ENCODE measurements at regions not wholly inside any gene's neighbourhood (a gene's known extent, or its start where the extent isn't known, plus 50 kb on each side); places are given as distances from the start of the nearest gene placed in this dataset.

DNA sequence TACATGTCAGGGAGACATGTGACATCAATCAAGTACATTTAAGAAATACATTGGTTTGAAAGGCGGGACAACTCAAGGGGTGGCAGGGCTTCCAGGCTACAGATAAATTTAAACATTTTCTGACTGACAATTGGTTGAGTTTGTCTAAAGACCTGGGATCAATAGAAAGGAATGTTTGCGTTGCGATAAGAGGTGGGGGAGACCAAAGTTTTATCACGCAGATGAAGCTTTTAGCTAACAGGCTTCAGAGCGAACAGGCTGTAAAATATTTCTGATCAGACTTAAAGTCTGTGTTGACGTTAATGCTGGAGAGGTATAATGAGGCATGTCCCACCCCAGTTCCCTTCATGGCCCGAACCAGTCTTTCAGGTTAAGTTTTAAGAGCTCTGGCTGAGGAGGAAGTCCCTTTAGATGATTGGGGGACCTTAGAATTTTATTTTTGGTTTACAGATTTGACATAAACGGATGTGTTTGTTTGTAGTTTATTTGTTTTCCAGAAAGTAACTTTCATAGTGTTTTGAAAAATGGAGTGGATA is 346.7 kb upstream of the RASGEF1B start:
- H3K36me3 ChIP-seq (ENCODE audit: control insufficient read depth, insufficient read depth, low read length): no peaks in the 10 kb centered on the region
- H3K4me3 Mint-ChIP-seq: no peak overlapping the region
- 85% methylated on average over 8 of the region's 8 CpGs for WGBS (ENCODE audit: insufficient coverage)
- no peaks in the 10 kb centered on the region for H3K9me3 ChIP-seq (ENCODE audit: control insufficient read depth, insufficient read depth, low read length)
- no peaks in the 10 kb centered on the region for H3K27me3 ChIP-seq (ENCODE audit: control insufficient read depth, insufficient read depth, low read length)
- peaks cover 24 to 36% of the 10 kb centered on the region in 2 donors for H3K27me3 Mint-ChIP-seq (ENCODE audit: low read depth in 2 of 2)
- intact Hi-C loops (cut with micrococcal nuclease): no loop called here
- H3K36me3 Mint-ChIP-seq: no peaks in the 10 kb centered on the region
- no peaks in the 10 kb centered on the region for H3K4me1 ChIP-seq (ENCODE audit: control insufficient read depth, insufficient read depth, low read length)
- DNase-seq (no peak), ATAC-seq (no peak)
- no peaks in the 10 kb centered on the region for H3K4me1 Mint-ChIP-seq
- H3K27ac ChIP-seq (ENCODE audit: low read length): no peak overlapping the region
- H3K4me3 ChIP-seq (ENCODE audit: low read length): no peak overlapping the region
- TF ChIP-seq, protein P1, sequence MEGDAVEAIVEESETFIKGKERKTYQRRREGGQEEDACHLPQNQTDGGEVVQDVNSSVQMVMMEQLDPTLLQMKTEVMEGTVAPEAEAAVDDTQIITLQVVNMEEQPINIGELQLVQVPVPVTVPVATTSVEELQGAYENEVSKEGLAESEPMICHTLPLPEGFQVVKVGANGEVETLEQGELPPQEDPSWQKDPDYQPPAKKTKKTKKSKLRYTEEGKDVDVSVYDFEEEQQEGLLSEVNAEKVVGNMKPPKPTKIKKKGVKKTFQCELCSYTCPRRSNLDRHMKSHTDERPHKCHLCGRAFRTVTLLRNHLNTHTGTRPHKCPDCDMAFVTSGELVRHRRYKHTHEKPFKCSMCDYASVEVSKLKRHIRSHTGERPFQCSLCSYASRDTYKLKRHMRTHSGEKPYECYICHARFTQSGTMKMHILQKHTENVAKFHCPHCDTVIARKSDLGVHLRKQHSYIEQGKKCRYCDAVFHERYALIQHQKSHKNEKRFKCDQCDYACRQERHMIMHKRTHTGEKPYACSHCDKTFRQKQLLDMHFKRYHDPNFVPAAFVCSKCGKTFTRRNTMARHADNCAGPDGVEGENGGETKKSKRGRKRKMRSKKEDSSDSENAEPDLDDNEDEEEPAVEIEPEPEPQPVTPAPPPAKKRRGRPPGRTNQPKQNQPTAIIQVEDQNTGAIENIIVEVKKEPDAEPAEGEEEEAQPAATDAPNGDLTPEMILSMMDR (IDR thresholded peaks at IDR 0.05): no peak
- H3K9me3 Mint-ChIP-seq: no peaks in the 10 kb centered on the region
- no peak overlapping the region for H3K27ac Mint-ChIP-seq

DNA sequence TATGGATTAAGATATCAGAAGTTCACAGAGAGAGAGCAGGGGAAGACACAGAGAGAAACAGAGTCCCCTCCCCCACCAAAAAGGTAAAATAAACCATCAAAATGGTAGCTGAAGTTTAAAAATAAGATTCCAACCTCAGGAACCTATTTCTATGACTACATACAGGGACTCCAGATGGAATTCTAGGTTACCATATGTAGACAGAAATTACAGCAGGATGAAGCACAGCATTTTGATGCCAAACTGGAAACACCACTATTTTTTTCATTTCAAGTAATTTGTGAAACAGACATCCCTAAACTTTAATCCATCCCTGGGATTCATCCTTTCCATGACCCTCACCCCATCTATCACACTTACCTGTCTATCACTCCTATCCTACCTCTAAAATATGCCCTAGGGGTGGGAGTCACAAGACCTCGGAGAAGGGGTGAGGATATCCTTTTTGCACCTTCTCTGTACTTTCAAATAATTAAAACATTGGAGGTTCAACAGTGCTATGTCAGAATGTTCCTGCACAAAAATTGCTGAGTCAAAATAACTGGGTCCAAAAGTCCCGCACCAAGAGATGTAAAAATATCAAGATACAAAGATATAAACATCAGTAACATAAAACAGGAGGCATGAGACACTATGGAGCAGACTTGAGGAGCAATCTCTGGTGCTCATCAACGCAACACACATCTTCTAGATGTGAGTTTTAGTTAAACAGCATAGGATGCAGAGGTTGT is 344.5 kb upstream of the RASGEF1B start:
- no peaks in the 10 kb centered on the region for H3K27me3 ChIP-seq (ENCODE audit: control insufficient read depth, insufficient read depth, low read length)
- H3K27ac Mint-ChIP-seq: no peak overlapping the region
- H3K36me3 ChIP-seq (ENCODE audit: control insufficient read depth, insufficient read depth, low read length): no peaks in the 10 kb centered on the region
- no peaks in the 10 kb centered on the region for H3K9me3 Mint-ChIP-seq
- WGBS (ENCODE audit: insufficient coverage): 100% methylated on average over 3 of the region's 3 CpGs
- no peaks in the 10 kb centered on the region for H3K36me3 Mint-ChIP-seq
- DNase-seq (no peak), ATAC-seq (no peak)
- intact Hi-C loops (cut with micrococcal nuclease): no loop called here
- no peaks in the 10 kb centered on the region for H3K9me3 ChIP-seq (ENCODE audit: control insufficient read depth, insufficient read depth, low read length)
- no peak overlapping the region for H3K27ac ChIP-seq (ENCODE audit: low read length)
- H3K4me1 ChIP-seq (ENCODE audit: control insufficient read depth, insufficient read depth, low read length): no peaks in the 10 kb centered on the region
- no peak overlapping the region for H3K4me3 ChIP-seq (ENCODE audit: low read length)
- no peak overlapping the region for H3K4me3 Mint-ChIP-seq
- H3K27me3 Mint-ChIP-seq (ENCODE audit: low read depth in 2 of 2): peaks cover 33 to 46% of the 10 kb centered on the region in 2 donors
- no peaks in the 10 kb centered on the region for H3K4me1 Mint-ChIP-seq
- TF ChIP-seq, protein P1 (IDR thresholded peaks at IDR 0.05): no peak

DNA sequence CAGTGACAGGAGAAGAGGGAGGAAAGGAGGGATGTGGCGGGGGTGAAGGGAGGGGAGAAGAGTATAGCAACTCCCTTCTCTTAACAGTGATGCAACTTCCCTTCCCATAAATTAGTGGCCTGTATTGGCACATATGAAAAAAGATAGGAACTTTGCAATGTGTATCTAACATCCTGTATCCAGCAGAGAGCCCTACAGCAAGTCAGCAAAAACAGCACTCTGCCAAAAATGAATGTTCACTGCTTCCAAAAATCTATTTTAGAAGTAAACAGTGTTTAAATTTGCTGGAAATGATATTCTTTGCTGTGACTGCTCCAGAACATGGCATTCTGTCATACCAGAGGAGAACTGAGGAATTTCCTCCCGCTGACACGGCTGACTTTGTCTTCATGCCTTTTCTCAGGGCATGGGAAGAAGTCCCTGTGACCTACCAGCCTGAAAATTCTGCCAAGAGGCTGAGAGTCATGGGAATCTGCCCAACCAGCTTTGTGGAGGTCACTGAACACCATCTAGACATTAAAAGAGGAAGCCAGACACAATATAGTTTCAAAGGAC is 343.4 kb upstream of the RASGEF1B start:
- H3K36me3 Mint-ChIP-seq: no peaks in the 10 kb centered on the region
- TF ChIP-seq, protein P1 (IDR thresholded peaks at IDR 0.05): no peak

More for the DNA sequence above, 343.4 kb upstream of the RASGEF1B start:
- no peaks in the 10 kb centered on the region for H3K4me1 Mint-ChIP-seq
- Histone ChIP-seq H3K27ac (ENCODE audit: low read length) (no peak overlapping the region), H3K9me3 (ENCODE audit: control insufficient read depth, insufficient read depth, low read length) (no peaks in the 10 kb centered on the region), H3K4me1 (ENCODE audit: control insufficient read depth, insufficient read depth, low read length) (no peaks in the 10 kb centered on the region), H3K27me3 (ENCODE audit: control insufficient read depth, insufficient read depth, low read length) (no peaks in the 10 kb centered on the region), H3K36me3 (ENCODE audit: control insufficient read depth, insufficient read depth, low read length) (no peaks in the 10 kb centered on the region), H3K4me3 (ENCODE audit: low read length) (no peak overlapping the region)
- H3K9me3 Mint-ChIP-seq: no peaks in the 10 kb centered on the region
- intact Hi-C loops (cut with micrococcal nuclease): no loop called here
- DNase-seq (no peak), ATAC-seq (no peak)
- H3K4me3 Mint-ChIP-seq: no peak overlapping the region
- no peak overlapping the region for H3K27ac Mint-ChIP-seq
- H3K27me3 Mint-ChIP-seq (ENCODE audit: low read depth in 2 of 2): peaks cover 27 to 36% of the 10 kb centered on the region in 2 donors
- WGBS (ENCODE audit: insufficient coverage): 67% methylated on average over 2 of the region's 3 CpGs

Data from natural killer cell (primary cell).